ENCODE measurements at regions not wholly inside any gene's neighbourhood (a gene's known extent, or its start where the extent isn't known, plus 50 kb on each side); places are given as distances from the start of the nearest gene placed in this dataset.

DNA sequence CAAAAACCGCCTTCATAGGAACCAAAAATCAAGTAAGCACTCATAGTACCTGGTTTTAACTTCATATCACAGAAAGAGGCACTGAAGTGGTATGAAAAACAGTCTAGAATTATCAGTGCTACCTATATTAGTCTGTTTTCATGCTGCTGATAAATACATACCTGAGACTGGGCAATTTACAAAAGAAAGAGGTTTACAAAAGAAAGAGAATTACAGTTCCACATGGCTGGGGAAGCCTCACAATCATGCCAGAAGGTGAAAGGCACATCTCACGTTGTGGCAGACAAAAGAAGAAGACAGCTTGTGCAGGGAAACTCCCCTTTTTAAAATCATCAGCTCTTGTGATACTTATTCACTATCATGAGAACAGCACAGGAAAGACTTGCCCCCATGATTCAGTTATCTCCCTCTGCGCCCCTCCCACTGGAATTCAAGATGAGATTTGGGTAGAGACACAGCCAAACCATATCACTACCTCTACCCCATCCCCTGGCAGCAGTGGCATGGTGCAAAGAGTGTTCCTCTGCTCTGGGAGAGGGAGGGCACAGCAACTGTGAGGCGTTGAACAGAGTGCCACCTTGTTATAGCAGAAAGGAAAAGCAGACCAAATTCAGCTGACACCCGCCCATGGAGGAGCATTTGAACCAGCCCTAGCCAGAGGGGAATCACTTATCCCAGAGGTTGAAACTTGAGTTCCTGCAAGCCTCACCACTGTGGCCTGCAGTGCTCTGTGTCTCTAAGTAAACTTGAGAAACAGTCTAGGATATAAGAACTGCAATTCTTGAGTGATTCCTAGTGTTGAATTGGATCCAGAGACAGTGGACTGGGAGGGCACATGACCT lies 61.9 kb upstream of the PTPRZ1 start:
- intact Hi-C loops (cut with DNase I; ENCODE audit: low total_unique reads): no loop called here
- peaks cover 0 to 15% (median 8%) of the 10 kb centered on the region in 4 donors for H3K9me3 ChIP-seq
- 56 to 69% (median 64%) methylated on average over 5 of the region's 5 CpGs for WGBS, 5 donors
- H3K4me3 ChIP-seq: no peak overlapping the region
- H3K27me3 ChIP-seq: no peaks in the 10 kb centered on the region
- no peaks in the 10 kb centered on the region for H3K36me3 ChIP-seq
- TF ChIP-seq POLR2A (IDR thresholded peaks at IDR 0.05) (no peak), EP300 (IDR thresholded peaks at IDR 0.05) (no peak), POLR2AphosphoS5 (IDR thresholded peaks at IDR 0.05) (no peak)
- TF ChIP-seq, protein P1, sequence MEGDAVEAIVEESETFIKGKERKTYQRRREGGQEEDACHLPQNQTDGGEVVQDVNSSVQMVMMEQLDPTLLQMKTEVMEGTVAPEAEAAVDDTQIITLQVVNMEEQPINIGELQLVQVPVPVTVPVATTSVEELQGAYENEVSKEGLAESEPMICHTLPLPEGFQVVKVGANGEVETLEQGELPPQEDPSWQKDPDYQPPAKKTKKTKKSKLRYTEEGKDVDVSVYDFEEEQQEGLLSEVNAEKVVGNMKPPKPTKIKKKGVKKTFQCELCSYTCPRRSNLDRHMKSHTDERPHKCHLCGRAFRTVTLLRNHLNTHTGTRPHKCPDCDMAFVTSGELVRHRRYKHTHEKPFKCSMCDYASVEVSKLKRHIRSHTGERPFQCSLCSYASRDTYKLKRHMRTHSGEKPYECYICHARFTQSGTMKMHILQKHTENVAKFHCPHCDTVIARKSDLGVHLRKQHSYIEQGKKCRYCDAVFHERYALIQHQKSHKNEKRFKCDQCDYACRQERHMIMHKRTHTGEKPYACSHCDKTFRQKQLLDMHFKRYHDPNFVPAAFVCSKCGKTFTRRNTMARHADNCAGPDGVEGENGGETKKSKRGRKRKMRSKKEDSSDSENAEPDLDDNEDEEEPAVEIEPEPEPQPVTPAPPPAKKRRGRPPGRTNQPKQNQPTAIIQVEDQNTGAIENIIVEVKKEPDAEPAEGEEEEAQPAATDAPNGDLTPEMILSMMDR (IDR thresholded peaks at IDR 0.05): no peak
- H3K27ac ChIP-seq: no peak overlapping the region
- H3K4me1 ChIP-seq: no peaks in the 10 kb centered on the region
- no peak for DNase-seq

DNA sequence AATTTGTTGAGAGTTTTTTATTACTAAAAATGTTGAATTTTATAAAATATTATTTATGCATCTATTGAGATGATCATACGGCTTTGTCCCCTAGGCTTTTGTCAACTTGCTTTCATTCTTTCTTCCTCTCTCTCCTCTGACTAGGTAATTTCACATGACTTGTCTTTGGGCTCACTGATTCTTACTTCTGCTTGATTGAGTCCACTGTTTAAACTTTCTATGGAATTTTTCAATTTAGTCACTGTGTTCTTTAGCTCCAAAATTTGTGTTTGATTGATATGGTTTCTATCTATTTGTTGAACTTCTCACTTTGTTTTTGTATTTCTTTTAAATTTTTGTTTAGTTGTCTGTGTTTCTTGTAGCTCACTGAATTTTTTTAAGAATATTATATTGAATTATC lies 65.9 kb upstream of the PTPRZ1 start:
- TF ChIP-seq EP300 (IDR thresholded peaks at IDR 0.05): no peak
- 90 to 98% (median 96%) methylated on average over 1 of the region's 1 CpG for WGBS, 5 donors
- DNase-seq: no peak
- Histone ChIP-seq H3K9me3 (peaks cover 0 to 15% (median 8%) of the 10 kb centered on the region in 4 donors), H3K4me1 (no peaks in the 10 kb centered on the region), H3K27ac (no peak overlapping the region), H3K36me3 (no peaks in the 10 kb centered on the region), H3K27me3 (no peaks in the 10 kb centered on the region), H3K4me3 (no peak overlapping the region)
- intact Hi-C loops (cut with DNase I; ENCODE audit: low total_unique reads): no loop called here

DNA sequence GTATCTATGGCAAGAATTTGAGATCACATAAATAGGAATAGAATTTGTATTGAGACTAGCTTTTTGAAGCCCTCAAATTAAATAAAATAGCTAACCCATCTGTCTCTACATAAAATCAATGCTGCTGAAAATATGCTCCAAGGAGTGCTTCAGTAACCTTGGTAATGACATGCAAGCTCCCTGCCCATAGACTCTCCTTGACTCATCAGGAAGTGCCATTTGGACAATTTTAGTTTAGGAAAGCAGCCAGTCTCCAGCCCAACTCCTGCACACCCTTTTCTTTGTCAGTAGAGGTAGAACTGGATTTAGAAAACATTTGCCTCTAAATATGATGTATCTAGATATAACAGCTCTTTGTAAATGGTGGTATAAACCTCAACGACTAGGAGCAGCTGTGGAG lies 69.9 kb upstream of the PTPRZ1 start:
- H3K27ac ChIP-seq: no peak overlapping the region
- no peaks in the 10 kb centered on the region for H3K36me3 ChIP-seq
- no peaks in the 10 kb centered on the region for H3K27me3 ChIP-seq
- H3K4me3 ChIP-seq: no peak overlapping the region
- peaks cover 0 to 14% (median 7%) of the 10 kb centered on the region in 4 donors for H3K9me3 ChIP-seq
- intact Hi-C loops (cut with DNase I; ENCODE audit: low total_unique reads): no loop called here
- no peak for DNase-seq
- WGBS, 5 donors: 53 to 73% (median 70%) methylated on average over 1 of the region's 1 CpG
- H3K4me1 ChIP-seq: no peaks in the 10 kb centered on the region
- TF ChIP-seq POLR2AphosphoS5 (IDR thresholded peaks at IDR 0.05) (no peak), EP300 (IDR thresholded peaks at IDR 0.05) (no peak), POLR2A (IDR thresholded peaks at IDR 0.05) (no peak)
- TF ChIP-seq, protein P1 (IDR thresholded peaks at IDR 0.05): no peak

- Histone ChIP-seq H3K27me3 (no peaks in the 10 kb centered on the region), H3K4me3 (no peak overlapping the region), H3K27ac (no peak overlapping the region), H3K4me1 (no peaks in the 10 kb centered on the region), H3K36me3 (no peaks in the 10 kb centered on the region), H3K9me3 (no peaks in the 10 kb centered on the region)
- intact Hi-C loops (cut with DNase I; ENCODE audit: low total_unique reads): no loop called here
- WGBS, 5 donors: 81 to 98% (median 91%) methylated on average over 1 of the region's 1 CpG
- no peak for DNase-seq
- TF ChIP-seq EP300 (IDR thresholded peaks at IDR 0.05) (no peak), POLR2A (IDR thresholded peaks at IDR 0.05) (no peak)
Observed at GRCh38 chr7:121800916-121801675, 71.9 kb upstream of the PTPRZ1 start.

DNA sequence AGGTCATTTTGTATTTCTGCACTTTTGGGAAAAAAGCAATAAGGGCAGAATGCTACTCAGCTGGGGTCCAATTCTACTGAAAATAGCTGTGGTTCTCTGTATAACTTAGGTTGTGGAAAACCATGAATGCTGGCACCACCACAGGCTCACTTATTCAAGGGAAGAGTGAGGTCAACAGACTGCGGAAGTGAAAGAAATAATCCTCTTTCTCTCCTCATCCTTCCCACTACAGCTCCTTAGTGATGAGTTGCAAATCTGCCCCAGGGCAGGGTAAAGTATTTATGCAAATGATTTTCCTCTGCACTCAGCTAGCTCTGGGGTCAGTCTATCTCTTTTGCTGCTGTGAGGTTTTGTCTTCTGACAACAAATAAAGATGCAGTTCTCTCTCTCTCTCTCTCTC lies 74.1 kb upstream of the PTPRZ1 start:
- H3K27ac ChIP-seq: no peak overlapping the region
- no peaks in the 10 kb centered on the region for H3K36me3 ChIP-seq
- no peak for TF ChIP-seq POLR2A (IDR thresholded peaks at IDR 0.05)
- no peak for TF ChIP-seq EP300 (IDR thresholded peaks at IDR 0.05)
- TF ChIP-seq, protein P1 (IDR thresholded peaks at IDR 0.05): no peak
- no peak for TF ChIP-seq POLR2AphosphoS5 (IDR thresholded peaks at IDR 0.05)
- DNase-seq: peak in 1 of 2 donors; percentile 7
- intact Hi-C loops (cut with DNase I; ENCODE audit: low total_unique reads): no loop called here
- H3K4me1 ChIP-seq: no peaks in the 10 kb centered on the region
- H3K27me3 ChIP-seq: no peaks in the 10 kb centered on the region
- 45 to 81% (median 73%) methylated on average over 1 of the region's 1 CpG for WGBS, 5 donors
- H3K9me3 ChIP-seq: no peaks in the 10 kb centered on the region
- no peak overlapping the region for H3K4me3 ChIP-seq

All from stomach (tissue), 8 donors.